GM12891 (cell line): ENCODE measurements at regions not wholly inside any gene's neighbourhood (a gene's known extent, or its start where the extent isn't known, plus 50 kb on each side); places are given as distances from the start of the nearest gene placed in this dataset.

Experiments
- DNase-seq: peaks from one replicate; pipeline ENCODE4 v3.0.0; 2011; ENCODE audit warnings: low spot score; ENCODE audit not compliant: insufficient read length
- FAIRE-seq: peaks from 2 replicates; lab custom pipeline; 2011; peaks lifted over from hg19 to GRCh38; lab: Jason Lieb, UNC
- PAX5 ChIP-seq: IDR thresholded peaks from 2 replicates; pipeline ENCODE4 v1.6.1; 2011; ENCODE audit warnings: low read length, moderate library complexity, mild to moderate bottlenecking; ENCODE audit not compliant: insufficient read depth, severe bottlenecking
- POLR2A ChIP-seq: IDR thresholded peaks from 2 replicates; pipeline ENCODE4 v1.6.1; 2011; ENCODE audit warnings: low read depth, low read length, control low read depth
- POLR2AphosphoS5 ChIP-seq: IDR thresholded peaks from 2 replicates; pipeline ENCODE4 v1.6.1; 2011; ENCODE audit warnings: low read depth, low read length, control low read depth
- POU2F2 ChIP-seq: IDR thresholded peaks from 2 replicates; pipeline ENCODE4 v1.6.1; 2011; ENCODE audit warnings: low read depth, mild to moderate bottlenecking, control low read depth, low read length, moderate library complexity
- SPI1 ChIP-seq: IDR thresholded peaks from 2 replicates; pipeline ENCODE4 v1.6.1; 2011; ENCODE audit warnings: low read depth, low read length, control low read depth
- TAF1 ChIP-seq: IDR thresholded peaks from 2 replicates; pipeline ENCODE4 v1.6.1; 2011; ENCODE audit warnings: low read depth, low read length, control low read depth

- TF ChIP-seq PAX5 (no peak), TAF1 (no peak), SPI1 (no peak), POLR2AphosphoS5 (no peak), POLR2A (no peak), POU2F2 (no peak)
- FAIRE-seq (no peak), DNase-seq (no peak)
These were observed 60.0 kb downstream of the NRN1 start for GRCh38 chr6:5946701-5947100.

GRCh38 chr6:5946181-5946580 is 60.5 kb downstream of the NRN1 start:
- FAIRE-seq (no peak), DNase-seq (no peak)
- TF ChIP-seq POLR2A = no peak
- TF ChIP-seq SPI1 = no peak
- TF ChIP-seq POU2F2 = no peak
- no peak for TF ChIP-seq TAF1
- TF ChIP-seq POLR2AphosphoS5 = no peak
- no peak for TF ChIP-seq PAX5

GRCh38 chr6:5943591-5943990 is 63.1 kb downstream of the NRN1 start:
- no peak for TF ChIP-seq TAF1
- no peak for TF ChIP-seq POLR2AphosphoS5
- no peak for TF ChIP-seq POU2F2
- TF ChIP-seq PAX5 = no peak
- TF ChIP-seq POLR2A = no peak
- TF ChIP-seq SPI1 = no peak
- DNase-seq (no peak), FAIRE-seq (no peak)

GRCh38 chr6:5942591-5942990 is 64.1 kb downstream of the NRN1 start:
- TF ChIP-seq PAX5 (no peak), POU2F2 (no peak), SPI1 (no peak), POLR2A (no peak), TAF1 (no peak), POLR2AphosphoS5 (no peak)
- no peak for DNase-seq
- FAIRE-seq = no peak

- FAIRE-seq (no peak), DNase-seq (no peak)
- no peak for TF ChIP-seq PAX5
- TF ChIP-seq TAF1 = no peak
- no peak for TF ChIP-seq SPI1
- no peak for TF ChIP-seq POLR2A
- TF ChIP-seq POU2F2 = no peak
- TF ChIP-seq POLR2AphosphoS5 = no peak
These were observed 65.5 kb downstream of the NRN1 start for GRCh38 chr6:5941188-5941587.

- no peak for TF ChIP-seq POLR2A
- TF ChIP-seq POU2F2 = no peak
- TF ChIP-seq TAF1 = no peak
- no peak for TF ChIP-seq PAX5
- TF ChIP-seq SPI1 = no peak
- no peak for TF ChIP-seq POLR2AphosphoS5
- FAIRE-seq (no peak), DNase-seq (no peak)
These were observed 67.8 kb downstream of the NRN1 start for GRCh38 chr6:5938934-5939333.

- no peak for TF ChIP-seq POLR2AphosphoS5
- TF ChIP-seq POU2F2 = no peak
- no peak for TF ChIP-seq SPI1
- TF ChIP-seq PAX5 = no peak
- no peak for TF ChIP-seq POLR2A
- no peak for TF ChIP-seq TAF1
- FAIRE-seq = no peak
- DNase-seq = no peak
These were observed 68.6 kb downstream of the NRN1 start for GRCh38 chr6:5937936-5938706.

GRCh38 chr6:5937169-5937909 is 69.4 kb downstream of the NRN1 start:
- TF ChIP-seq PAX5 (no peak), POLR2A (no peak), POU2F2 (no peak)
- DNase-seq (no peak), FAIRE-seq (no peak)

- FAIRE-seq (no peak), DNase-seq (no peak)
- TF ChIP-seq PAX5 = no peak
- no peak for TF ChIP-seq POLR2A
- no peak for TF ChIP-seq POLR2AphosphoS5
- TF ChIP-seq SPI1 = no peak
- no peak for TF ChIP-seq POU2F2
These were observed 70.1 kb downstream of the NRN1 start for GRCh38 chr6:5936631-5937030.

GRCh38 chr6:5936140-5936539 is 70.6 kb downstream of the NRN1 start:
- DNase-seq (no peak), FAIRE-seq (no peak)
- TF ChIP-seq PAX5 (no peak), POLR2A (no peak), POU2F2 (no peak), POLR2AphosphoS5 (no peak), TAF1 (no peak)
